Vagina (tissue), 2 donors: ENCODE measurements at regions not wholly inside any gene's neighbourhood (a gene's known extent, or its start where the extent isn't known, plus 50 kb on each side); places are given as distances from the start of the nearest gene placed in this dataset.

ENCODE experiments used
- POLR2A ChIP-seq, 2 donors: fragments of 450-650 bp; IDR thresholded peaks; one replicate each; pipeline ENCODE4 v1.6.1; 2017; ENCODE audit warnings: antibody characterized with exemption in 2 of 2, mild to moderate bottlenecking in 2 of 2, moderate library complexity in 2 of 2
- POLR2AphosphoS5 ChIP-seq, 2 donors: sonication (generic); formaldehyde crosslinking; IDR thresholded peaks; one replicate each; pipeline ENCODE4 v1.9.0; 2017; ENCODE audit warnings: antibody characterized with exemption in 2 of 2, mild to moderate bottlenecking in 2 of 2, low read depth in 1 of 2; ENCODE audit not compliant: insufficient read depth in 1 of 2
- TF ChIP-seq, protein P1 (sequence below), 3 experiments: fragments of 450-650 bp in 2 of 3; fragments of 200-600 bp in 1 of 3; sonication (generic) in 1 of 3; IDR thresholded peaks; one replicate each; pipeline ENCODE4 v1.5.1; 2017 to 2019; ENCODE audit warnings: antibody characterized with exemption in 3 of 3, mild to moderate bottlenecking in 2 of 3, moderate library complexity in 2 of 3

- TF ChIP-seq POLR2A (IDR thresholded peaks at IDR 0.05) (no peak), POLR2AphosphoS5 (IDR thresholded peaks at IDR 0.05; ENCODE audit: insufficient read depth in 1 of 2, low read depth in 1 of 2) (no peak)
- TF ChIP-seq, protein P1, sequence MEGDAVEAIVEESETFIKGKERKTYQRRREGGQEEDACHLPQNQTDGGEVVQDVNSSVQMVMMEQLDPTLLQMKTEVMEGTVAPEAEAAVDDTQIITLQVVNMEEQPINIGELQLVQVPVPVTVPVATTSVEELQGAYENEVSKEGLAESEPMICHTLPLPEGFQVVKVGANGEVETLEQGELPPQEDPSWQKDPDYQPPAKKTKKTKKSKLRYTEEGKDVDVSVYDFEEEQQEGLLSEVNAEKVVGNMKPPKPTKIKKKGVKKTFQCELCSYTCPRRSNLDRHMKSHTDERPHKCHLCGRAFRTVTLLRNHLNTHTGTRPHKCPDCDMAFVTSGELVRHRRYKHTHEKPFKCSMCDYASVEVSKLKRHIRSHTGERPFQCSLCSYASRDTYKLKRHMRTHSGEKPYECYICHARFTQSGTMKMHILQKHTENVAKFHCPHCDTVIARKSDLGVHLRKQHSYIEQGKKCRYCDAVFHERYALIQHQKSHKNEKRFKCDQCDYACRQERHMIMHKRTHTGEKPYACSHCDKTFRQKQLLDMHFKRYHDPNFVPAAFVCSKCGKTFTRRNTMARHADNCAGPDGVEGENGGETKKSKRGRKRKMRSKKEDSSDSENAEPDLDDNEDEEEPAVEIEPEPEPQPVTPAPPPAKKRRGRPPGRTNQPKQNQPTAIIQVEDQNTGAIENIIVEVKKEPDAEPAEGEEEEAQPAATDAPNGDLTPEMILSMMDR (IDR thresholded peaks at IDR 0.05): no peak
Measured at GRCh38 chr13:85551012-85551411, 248.2 kb downstream of the SLITRK6 start.
